Endothelial cell (in vitro differentiated cells): ENCODE measurements at regions not wholly inside any gene's neighbourhood (a gene's known extent, or its start where the extent isn't known, plus 50 kb on each side); places are given as distances from the start of the nearest gene placed in this dataset.

ENCODE experiments used
- DNase-seq: peaks from one replicate; pipeline ENCODE4 v3.0.0; 2021; ENCODE audit warnings: low spot score
- H3K27ac Mint-ChIP-seq: one replicate; pipeline ENCODE4 v1.8.0; 2021; ENCODE audit warnings: mixed read lengths, inconsistent platforms; ENCODE audit not compliant: unreplicated experiment
- H3K27me3 Mint-ChIP-seq: one replicate; pipeline ENCODE4 v1.8.0; 2021; ENCODE audit warnings: mild to moderate bottlenecking, moderate library complexity, mixed read lengths, inconsistent platforms; ENCODE audit not compliant: unreplicated experiment
- H3K36me3 Mint-ChIP-seq: one replicate; pipeline ENCODE4 v1.8.0; 2021; ENCODE audit warnings: mild to moderate bottlenecking, low read depth, mixed read lengths, inconsistent platforms; ENCODE audit not compliant: unreplicated experiment
- H3K4me1 Mint-ChIP-seq: one replicate; pipeline ENCODE4 v1.8.0; 2021; ENCODE audit warnings: mild to moderate bottlenecking, mixed read lengths, inconsistent platforms; ENCODE audit not compliant: unreplicated experiment
- H3K4me3 Mint-ChIP-seq: one replicate; pipeline ENCODE4 v1.8.0; 2021; ENCODE audit warnings: mild to moderate bottlenecking, mixed read lengths, inconsistent platforms; ENCODE audit not compliant: unreplicated experiment
- H3K9me3 Mint-ChIP-seq: one replicate; pipeline ENCODE4 v1.8.0; 2021; ENCODE audit warnings: mixed read lengths, inconsistent platforms; ENCODE audit not compliant: unreplicated experiment
- TF ChIP-seq, protein P1 (sequence below): fragments of 200-600 bp; sonication (generic); IDR thresholded peaks from one replicate; pipeline ENCODE4 v1.5.0; 2021; ENCODE audit warnings: antibody characterized with exemption; ENCODE audit not compliant: unreplicated experiment

GRCh38 chr3:88640581-88640980, 466.8 kb upstream of the EPHA3 start:
- TF ChIP-seq, protein P1, sequence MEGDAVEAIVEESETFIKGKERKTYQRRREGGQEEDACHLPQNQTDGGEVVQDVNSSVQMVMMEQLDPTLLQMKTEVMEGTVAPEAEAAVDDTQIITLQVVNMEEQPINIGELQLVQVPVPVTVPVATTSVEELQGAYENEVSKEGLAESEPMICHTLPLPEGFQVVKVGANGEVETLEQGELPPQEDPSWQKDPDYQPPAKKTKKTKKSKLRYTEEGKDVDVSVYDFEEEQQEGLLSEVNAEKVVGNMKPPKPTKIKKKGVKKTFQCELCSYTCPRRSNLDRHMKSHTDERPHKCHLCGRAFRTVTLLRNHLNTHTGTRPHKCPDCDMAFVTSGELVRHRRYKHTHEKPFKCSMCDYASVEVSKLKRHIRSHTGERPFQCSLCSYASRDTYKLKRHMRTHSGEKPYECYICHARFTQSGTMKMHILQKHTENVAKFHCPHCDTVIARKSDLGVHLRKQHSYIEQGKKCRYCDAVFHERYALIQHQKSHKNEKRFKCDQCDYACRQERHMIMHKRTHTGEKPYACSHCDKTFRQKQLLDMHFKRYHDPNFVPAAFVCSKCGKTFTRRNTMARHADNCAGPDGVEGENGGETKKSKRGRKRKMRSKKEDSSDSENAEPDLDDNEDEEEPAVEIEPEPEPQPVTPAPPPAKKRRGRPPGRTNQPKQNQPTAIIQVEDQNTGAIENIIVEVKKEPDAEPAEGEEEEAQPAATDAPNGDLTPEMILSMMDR, result no peak
- Mint-ChIP-seq H3K27ac (no peak overlapping the region), H3K27me3 (no peaks in the 10 kb centered on the region), H3K4me1 (no peaks in the 10 kb centered on the region), H3K4me3 (no peak overlapping the region), H3K9me3 (no peaks in the 10 kb centered on the region), H3K36me3 (no peaks in the 10 kb centered on the region)
- no peak for DNase-seq

DNA sequence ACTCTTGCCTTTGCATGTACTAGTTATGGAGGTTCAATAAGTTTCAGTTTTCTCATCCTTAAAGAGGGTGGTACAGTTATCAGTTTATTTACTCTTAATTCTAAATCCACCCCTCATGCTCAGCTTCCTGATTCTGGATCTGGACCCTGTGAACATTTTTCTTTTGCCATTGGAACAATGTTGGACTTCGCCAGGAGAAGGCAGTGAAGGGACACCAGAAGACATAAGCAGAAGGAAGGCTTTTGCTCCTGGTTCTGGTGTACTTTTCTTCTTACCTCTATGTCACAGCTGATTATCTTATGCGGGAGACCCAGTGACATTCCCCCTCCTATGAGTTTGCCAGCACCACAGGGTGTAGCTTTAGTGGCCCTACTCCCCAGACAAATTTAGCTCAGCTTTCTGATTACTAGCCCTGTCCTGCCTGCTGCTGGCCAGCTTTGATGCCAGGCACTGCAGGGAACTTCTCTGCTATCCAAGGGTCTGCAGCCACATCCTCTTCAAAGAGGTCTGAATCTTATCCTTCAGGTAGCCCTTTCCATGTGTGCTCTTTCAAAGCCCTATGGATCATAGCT, 466.3 kb upstream of the EPHA3 start:
- Mint-ChIP-seq H3K27me3 (no peaks in the 10 kb centered on the region), H3K4me1 (no peaks in the 10 kb centered on the region), H3K4me3 (no peak overlapping the region), H3K27ac (no peak overlapping the region), H3K9me3 (no peaks in the 10 kb centered on the region), H3K36me3 (no peaks in the 10 kb centered on the region)
- TF ChIP-seq, protein P1, result no peak
- no peak for DNase-seq

DNA sequence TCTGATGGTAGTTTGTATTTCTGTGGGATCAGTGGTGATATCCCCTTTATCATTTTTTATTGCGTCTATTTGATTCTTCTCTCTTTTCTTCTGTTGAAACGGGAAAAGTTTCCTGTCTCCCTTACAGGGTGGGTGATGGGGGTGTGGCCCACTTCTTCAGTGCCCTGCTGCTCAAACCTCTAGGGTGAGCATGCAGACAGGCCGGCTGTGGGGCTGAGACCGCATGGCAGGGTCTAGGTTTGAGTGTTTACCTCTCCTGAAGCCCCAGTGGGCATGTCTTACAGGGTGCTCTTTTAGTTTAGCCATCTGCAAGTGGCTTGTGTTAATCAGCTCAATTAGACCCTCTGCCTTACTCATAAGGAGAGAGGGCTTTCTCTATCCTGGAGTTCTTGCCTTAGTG, 450.0 kb upstream of the EPHA3 start:
- peaks cover 4% of the 10 kb centered on the region for H3K36me3 Mint-ChIP-seq
- peaks cover 3% of the 10 kb centered on the region for H3K4me1 Mint-ChIP-seq
- no peaks in the 10 kb centered on the region for H3K27me3 Mint-ChIP-seq
- DNase-seq, result no peak
- peaks cover 3% of the 10 kb centered on the region for H3K9me3 Mint-ChIP-seq
- TF ChIP-seq, protein P1, result no peak
- no peak overlapping the region for H3K4me3 Mint-ChIP-seq
- H3K27ac Mint-ChIP-seq, result no peak overlapping the region

- TF ChIP-seq, protein P1, result no peak
- H3K36me3 Mint-ChIP-seq, result peaks cover 4% of the 10 kb centered on the region
Observed at GRCh38 chr3:88661433-88661824, 446.0 kb upstream of the EPHA3 start.

DNA sequence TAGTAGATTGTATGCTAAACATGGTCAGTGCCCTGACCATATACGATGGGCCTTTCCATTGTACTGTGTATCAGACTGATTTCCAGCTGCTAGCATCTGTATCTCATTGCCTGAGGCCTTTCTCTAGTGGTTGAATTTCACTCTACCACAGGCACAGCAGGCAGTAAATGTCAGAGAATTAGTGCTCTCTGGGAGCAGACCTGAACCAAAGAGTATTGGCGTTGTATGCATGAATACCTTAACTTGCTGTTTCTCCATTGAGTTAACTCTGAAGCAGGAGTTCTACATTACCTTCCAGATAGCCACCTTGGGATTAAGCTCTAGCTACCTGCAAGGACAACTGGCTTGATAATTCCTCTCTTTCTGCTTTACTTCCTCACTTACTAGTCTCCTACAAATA, 439.2 kb upstream of the EPHA3 start:
- Mint-ChIP-seq H3K4me1 (no peaks in the 10 kb centered on the region), H3K9me3 (no peaks in the 10 kb centered on the region), H3K27ac (no peak overlapping the region), H3K4me3 (no peak overlapping the region), H3K27me3 (peaks cover 1% of the 10 kb centered on the region), H3K36me3 (no peaks in the 10 kb centered on the region)
- TF ChIP-seq, protein P1, result no peak
- DNase-seq, result no peak

More at GRCh38 chr3:88661433-88661824, 446.0 kb upstream of the EPHA3 start:
- Mint-ChIP-seq H3K4me1 (peaks cover 3% of the 10 kb centered on the region), H3K4me3 (no peak overlapping the region), H3K27me3 (no peaks in the 10 kb centered on the region), H3K27ac (no peak overlapping the region), H3K9me3 (peaks cover 3% of the 10 kb centered on the region)
- no peak for DNase-seq
